Neural cell (in vitro differentiated cells): ENCODE measurements at regions not wholly inside any gene's neighbourhood (a gene's known extent, or its start where the extent isn't known, plus 50 kb on each side); places are given as distances from the start of the nearest gene placed in this dataset.

Source experiments
- H2AFZ ChIP-seq: fragments of 200-600, 300-800 bp; sonication (generic), shearing (Covaris generic); 2 replicates; pipeline ENCODE4 v1.6.0; 2014; ENCODE audit warnings: low read depth, mild to moderate bottlenecking, antibody characterized with exemption, low read length, moderate library complexity
- H3F3A ChIP-seq: fragments of 200-600 bp; shearing (Covaris generic); 2 replicates; pipeline ENCODE4 v1.6.1; 2016; ENCODE audit warnings: mild to moderate bottlenecking, moderate library complexity, mixed read lengths, antibody characterized with exemption, low read length; ENCODE audit not compliant: insufficient read depth, poor library complexity, severe bottlenecking
- H3K27ac ChIP-seq: fragments of 200-600, 300-800 bp; sonication (generic), shearing (Covaris generic); 2 replicates; pipeline ENCODE4 v1.5.1; 2014; ENCODE audit warnings: mild to moderate bottlenecking, low read length, moderate library complexity
- H3K27me3 ChIP-seq: fragments of 300-800, 200-600 bp; sonication (generic), shearing (Covaris generic); 2 replicates; pipeline ENCODE4 v1.6.0; 2014; ENCODE audit warnings: mild to moderate bottlenecking, low read depth, low read length, moderate library complexity; ENCODE audit not compliant: insufficient read depth
- H3K36me3 ChIP-seq: fragments of 300-800, 200-600 bp; sonication (generic), shearing (Covaris generic); 2 replicates; pipeline ENCODE4 v1.5.1; 2014; ENCODE audit warnings: mild to moderate bottlenecking, antibody characterized with exemption, low read length, moderate library complexity; ENCODE audit not compliant: insufficient read depth
- H3K4me2 ChIP-seq: fragments of 300-800, 200-600 bp; sonication (generic), shearing (Covaris generic); 2 replicates; pipeline ENCODE4 v1.6.0; 2014; ENCODE audit warnings: mild to moderate bottlenecking, low read length
- H3K4me3 ChIP-seq: fragments of 300-800, 200-600 bp; sonication (generic), shearing (Covaris generic); 2 replicates; pipeline ENCODE4 v1.5.1; 2014; ENCODE audit warnings: mild to moderate bottlenecking, low read length, moderate library complexity
- H3K79me2 ChIP-seq: fragments of 200-600 bp; shearing (Covaris generic); replicated peaks from 2 replicates; pipeline ENCODE4 v1.6.0; 2014; ENCODE audit warnings: mild to moderate bottlenecking, low read length, moderate library complexity; ENCODE audit not compliant: insufficient read depth
- H3K9ac ChIP-seq: fragments of 300-800, 200-600 bp; sonication (generic), shearing (Covaris generic); 2 replicates; pipeline ENCODE4 v1.6.1; 2016; ENCODE audit warnings: mild to moderate bottlenecking, low read length, mixed read lengths
- H3K9me2 ChIP-seq: fragments of 200-600 bp; shearing (Covaris generic); 2 replicates; pipeline ENCODE4 v1.6.1; 2016; ENCODE audit warnings: mild to moderate bottlenecking, low read length, mixed read lengths; ENCODE audit not compliant: insufficient read depth
- H3K9me3 ChIP-seq: fragments of 200-600, 300-800 bp; sonication (generic), shearing (Covaris generic); 2 replicates; pipeline ENCODE4 v1.6.1; 2016; ENCODE audit warnings: mild to moderate bottlenecking, mixed run types, low read length, moderate library complexity, mixed read lengths
- H4K20me1 ChIP-seq: fragments of 200-600 bp; shearing (Covaris generic); 2 replicates; pipeline ENCODE4 v1.6.1; 2016; ENCODE audit warnings: mild to moderate bottlenecking, mixed run types; ENCODE audit not compliant: insufficient read depth
- EP300 ChIP-seq: fragments of 450-650 bp; conservative IDR thresholded peaks from 2 replicates; pipeline ENCODE4 v1.6.1; 2014; ENCODE audit warnings: antibody characterized with exemption, mild to moderate bottlenecking, moderate library complexity; ENCODE audit not compliant: poor library complexity, severe bottlenecking
- EZH2 ChIP-seq: fragments of 200-600, 300-800 bp; shearing (Covaris generic), sonication (generic); IDR thresholded peaks from 2 replicates; pipeline ENCODE4 v1.6.1; 2014; ENCODE audit warnings: antibody characterized with exemption, low read length, borderline replicate concordance, mild to moderate bottlenecking; ENCODE audit not compliant: insufficient read depth, poor library complexity, severe bottlenecking
- MXI1 ChIP-seq: fragments of 450-650 bp; conservative IDR thresholded peaks from 2 replicates; pipeline ENCODE4 v1.6.1; 2014; ENCODE audit warnings: antibody characterized with exemption, mild to moderate bottlenecking; ENCODE audit not compliant: poor library complexity, severe bottlenecking
- POLR2AphosphoS5 ChIP-seq: IDR thresholded peaks from 2 replicates; pipeline ENCODE4 v1.6.1; 2012
- RAD21 ChIP-seq: fragments of 450-650 bp; conservative IDR thresholded peaks from 2 replicates; pipeline ENCODE4 v1.6.1; 2014; ENCODE audit warnings: antibody characterized with exemption, mild to moderate bottlenecking, moderate library complexity
- SMC3 ChIP-seq: fragments of 450-650 bp; conservative IDR thresholded peaks from 2 replicates; pipeline ENCODE4 v1.6.1; 2014; ENCODE audit warnings: antibody characterized with exemption, mild to moderate bottlenecking, moderate library complexity; ENCODE audit not compliant: poor library complexity
- TAF1 ChIP-seq: IDR thresholded peaks from 2 replicates; pipeline ENCODE4 v1.6.1; 2012; ENCODE audit warnings: low read depth
- TF ChIP-seq, protein P1 (sequence below): fragments of 450-650 bp; IDR thresholded peaks from 2 replicates; pipeline ENCODE4 v1.5.1; 2014; ENCODE audit warnings: antibody characterized with exemption, mild to moderate bottlenecking, moderate library complexity; ENCODE audit not compliant: poor library complexity, severe bottlenecking
- TF ChIP-seq, protein P2 (sequence below): IDR thresholded peaks from 2 replicates; pipeline ENCODE4 v1.6.1; 2012; ENCODE audit warnings: borderline replicate concordance

DNA sequence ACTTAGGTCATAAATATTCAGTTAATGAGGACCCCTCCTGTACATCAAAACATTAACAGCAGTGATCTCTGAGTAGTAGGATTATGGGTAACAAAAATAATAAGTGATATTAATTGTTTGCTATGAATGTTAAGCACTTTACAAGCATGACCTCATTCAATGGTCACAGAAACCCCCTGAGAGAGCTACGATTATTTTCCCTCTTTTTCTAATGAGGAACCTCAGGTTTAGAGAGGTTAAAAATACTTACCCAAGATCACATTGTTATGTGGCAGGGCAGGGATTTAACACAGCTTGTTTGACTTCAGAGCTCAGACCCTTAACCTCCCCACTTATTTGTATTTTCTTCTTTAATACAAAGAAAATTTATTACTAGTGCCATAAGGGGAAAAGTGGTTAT lies 228.2 kb downstream of the TBL1XR1 start:
- no peak overlapping the region for H3K4me2 ChIP-seq
- no peaks in the 10 kb centered on the region for H3F3A ChIP-seq
- H3K9me3 ChIP-seq = no peaks in the 10 kb centered on the region
- H3K27ac ChIP-seq = no peak overlapping the region
- H3K9ac ChIP-seq = no peak overlapping the region
- no peak overlapping the region for H3K4me3 ChIP-seq
- H4K20me1 ChIP-seq = no peaks in the 10 kb centered on the region
- no peak for TF ChIP-seq SMC3
- no peak for TF ChIP-seq EP300
- TF ChIP-seq POLR2AphosphoS5 = no peak
- TF ChIP-seq, protein P1, sequence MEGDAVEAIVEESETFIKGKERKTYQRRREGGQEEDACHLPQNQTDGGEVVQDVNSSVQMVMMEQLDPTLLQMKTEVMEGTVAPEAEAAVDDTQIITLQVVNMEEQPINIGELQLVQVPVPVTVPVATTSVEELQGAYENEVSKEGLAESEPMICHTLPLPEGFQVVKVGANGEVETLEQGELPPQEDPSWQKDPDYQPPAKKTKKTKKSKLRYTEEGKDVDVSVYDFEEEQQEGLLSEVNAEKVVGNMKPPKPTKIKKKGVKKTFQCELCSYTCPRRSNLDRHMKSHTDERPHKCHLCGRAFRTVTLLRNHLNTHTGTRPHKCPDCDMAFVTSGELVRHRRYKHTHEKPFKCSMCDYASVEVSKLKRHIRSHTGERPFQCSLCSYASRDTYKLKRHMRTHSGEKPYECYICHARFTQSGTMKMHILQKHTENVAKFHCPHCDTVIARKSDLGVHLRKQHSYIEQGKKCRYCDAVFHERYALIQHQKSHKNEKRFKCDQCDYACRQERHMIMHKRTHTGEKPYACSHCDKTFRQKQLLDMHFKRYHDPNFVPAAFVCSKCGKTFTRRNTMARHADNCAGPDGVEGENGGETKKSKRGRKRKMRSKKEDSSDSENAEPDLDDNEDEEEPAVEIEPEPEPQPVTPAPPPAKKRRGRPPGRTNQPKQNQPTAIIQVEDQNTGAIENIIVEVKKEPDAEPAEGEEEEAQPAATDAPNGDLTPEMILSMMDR = no peak
- TF ChIP-seq MXI1 = no peak
- TF ChIP-seq EZH2 = no peak
- no peak for TF ChIP-seq TAF1
- TF ChIP-seq, protein P2, sequence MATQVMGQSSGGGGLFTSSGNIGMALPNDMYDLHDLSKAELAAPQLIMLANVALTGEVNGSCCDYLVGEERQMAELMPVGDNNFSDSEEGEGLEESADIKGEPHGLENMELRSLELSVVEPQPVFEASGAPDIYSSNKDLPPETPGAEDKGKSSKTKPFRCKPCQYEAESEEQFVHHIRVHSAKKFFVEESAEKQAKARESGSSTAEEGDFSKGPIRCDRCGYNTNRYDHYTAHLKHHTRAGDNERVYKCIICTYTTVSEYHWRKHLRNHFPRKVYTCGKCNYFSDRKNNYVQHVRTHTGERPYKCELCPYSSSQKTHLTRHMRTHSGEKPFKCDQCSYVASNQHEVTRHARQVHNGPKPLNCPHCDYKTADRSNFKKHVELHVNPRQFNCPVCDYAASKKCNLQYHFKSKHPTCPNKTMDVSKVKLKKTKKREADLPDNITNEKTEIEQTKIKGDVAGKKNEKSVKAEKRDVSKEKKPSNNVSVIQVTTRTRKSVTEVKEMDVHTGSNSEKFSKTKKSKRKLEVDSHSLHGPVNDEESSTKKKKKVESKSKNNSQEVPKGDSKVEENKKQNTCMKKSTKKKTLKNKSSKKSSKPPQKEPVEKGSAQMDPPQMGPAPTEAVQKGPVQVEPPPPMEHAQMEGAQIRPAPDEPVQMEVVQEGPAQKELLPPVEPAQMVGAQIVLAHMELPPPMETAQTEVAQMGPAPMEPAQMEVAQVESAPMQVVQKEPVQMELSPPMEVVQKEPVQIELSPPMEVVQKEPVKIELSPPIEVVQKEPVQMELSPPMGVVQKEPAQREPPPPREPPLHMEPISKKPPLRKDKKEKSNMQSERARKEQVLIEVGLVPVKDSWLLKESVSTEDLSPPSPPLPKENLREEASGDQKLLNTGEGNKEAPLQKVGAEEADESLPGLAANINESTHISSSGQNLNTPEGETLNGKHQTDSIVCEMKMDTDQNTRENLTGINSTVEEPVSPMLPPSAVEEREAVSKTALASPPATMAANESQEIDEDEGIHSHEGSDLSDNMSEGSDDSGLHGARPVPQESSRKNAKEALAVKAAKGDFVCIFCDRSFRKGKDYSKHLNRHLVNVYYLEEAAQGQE = no peak
- TF ChIP-seq RAD21 = no peak
- H3K36me3 ChIP-seq = no peaks in the 10 kb centered on the region
- no peak overlapping the region for H2AFZ ChIP-seq
- no peaks in the 10 kb centered on the region for H3K79me2 ChIP-seq
- no peaks in the 10 kb centered on the region for H3K27me3 ChIP-seq
- no peaks in the 10 kb centered on the region for H3K9me2 ChIP-seq

DNA sequence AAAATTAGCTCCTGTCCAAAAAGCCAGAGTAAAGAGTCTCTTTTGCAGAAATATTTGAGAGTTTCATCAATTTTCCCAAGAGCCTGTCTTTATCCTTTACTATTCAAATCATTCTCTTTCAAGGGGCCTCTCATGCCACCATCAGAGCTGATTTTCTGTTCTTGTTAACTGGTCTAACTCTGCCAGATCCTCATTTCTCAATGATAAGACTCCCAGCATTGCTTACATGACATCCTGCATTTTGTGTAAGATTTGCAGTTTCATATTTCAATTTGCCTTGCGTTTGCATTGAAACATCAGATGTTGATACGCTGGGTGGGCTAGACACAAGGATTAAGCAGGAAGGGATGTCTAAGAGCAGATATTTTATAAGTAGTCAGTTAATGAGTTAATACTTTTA lies 228.7 kb downstream of the TBL1XR1 start:
- no peak overlapping the region for H3K4me2 ChIP-seq
- no peak overlapping the region for H3K9ac ChIP-seq
- no peaks in the 10 kb centered on the region for H3K36me3 ChIP-seq
- H3K27ac ChIP-seq = no peak overlapping the region
- H2AFZ ChIP-seq = no peak overlapping the region
- TF ChIP-seq, protein P2 = no peak
- TF ChIP-seq POLR2AphosphoS5 = no peak
- no peak for TF ChIP-seq TAF1
- TF ChIP-seq, protein P1 = no peak
- no peak for TF ChIP-seq EZH2
- no peak for TF ChIP-seq MXI1
- no peak for TF ChIP-seq SMC3
- TF ChIP-seq RAD21 = no peak
- no peak for TF ChIP-seq EP300
- no peaks in the 10 kb centered on the region for H3K9me3 ChIP-seq
- H3F3A ChIP-seq = no peaks in the 10 kb centered on the region
- no peaks in the 10 kb centered on the region for H4K20me1 ChIP-seq
- H3K79me2 ChIP-seq = no peaks in the 10 kb centered on the region
- no peaks in the 10 kb centered on the region for H3K9me2 ChIP-seq
- no peak overlapping the region for H3K4me3 ChIP-seq
- H3K27me3 ChIP-seq = no peaks in the 10 kb centered on the region
